Stimulated activated naive CD8-positive, alpha-beta T cell treated with anti-CD3 and anti-CD28 coated beads, Interleukin-15, Interleukin-2, amounts not matched to agents 100 ng/mL and 50 ng/mL, for 24 hours (primary cell): ENCODE measurements at regions not wholly inside any gene's neighbourhood (a gene's known extent, or its start where the extent isn't known, plus 50 kb on each side); places are given as distances from the start of the nearest gene placed in this dataset.

Experiments used
- H3K27ac Mint-ChIP-seq: one replicate; pipeline ENCODE4 v1.8.0; 2021; ENCODE audit warnings: mild to moderate bottlenecking, mixed read lengths
- H3K27me3 Mint-ChIP-seq: one replicate; pipeline ENCODE4 v1.8.0; 2021; ENCODE audit warnings: mixed read lengths
- H3K36me3 Mint-ChIP-seq: one replicate; pipeline ENCODE4 v1.8.0; 2021; ENCODE audit warnings: low read depth, mixed read lengths
- H3K4me1 Mint-ChIP-seq: one replicate; pipeline ENCODE4 v1.8.0; 2021; ENCODE audit warnings: low read depth, mixed read lengths
- H3K4me3 Mint-ChIP-seq: one replicate; pipeline ENCODE4 v1.8.0; 2021; ENCODE audit warnings: mild to moderate bottlenecking, mixed read lengths
- H3K9me3 Mint-ChIP-seq: one replicate; pipeline ENCODE4 v1.8.0; 2021; ENCODE audit warnings: mixed read lengths

GRCh38 chr9:31608881-31609280 lies 775.6 kb upstream of the ACO1 start:
- Mint-ChIP-seq H3K36me3 (no peaks in the 10 kb centered on the region), H3K9me3 (no peaks in the 10 kb centered on the region), H3K4me3 (no peak overlapping the region), H3K4me1 (peaks cover 11% of the 10 kb centered on the region), H3K27me3 (no peaks in the 10 kb centered on the region), H3K27ac (no peak overlapping the region)

GRCh38 chr9:31612336-31613030 lies 772.0 kb upstream of the ACO1 start:
- Mint-ChIP-seq H3K4me1 (peaks cover 11% of the 10 kb centered on the region), H3K27me3 (no peaks in the 10 kb centered on the region), H3K9me3 (no peaks in the 10 kb centered on the region), H3K4me3 (no peak overlapping the region), H3K27ac (no peak overlapping the region), H3K36me3 (no peaks in the 10 kb centered on the region)

GRCh38 chr9:31615966-31616365 lies 768.5 kb upstream of the ACO1 start:
- no peaks in the 10 kb centered on the region for H3K36me3 Mint-ChIP-seq
- H3K27me3 Mint-ChIP-seq = no peaks in the 10 kb centered on the region

GRCh38 chr9:31623511-31623910 lies 760.9 kb upstream of the ACO1 start:
- Mint-ChIP-seq H3K27ac (no peak overlapping the region), H3K4me3 (no peak overlapping the region), H3K4me1 (no peaks in the 10 kb centered on the region)

More at GRCh38 chr9:31615966-31616365, 768.5 kb upstream of the ACO1 start:
- Mint-ChIP-seq H3K27ac (no peak overlapping the region), H3K9me3 (no peaks in the 10 kb centered on the region), H3K4me3 (no peak overlapping the region), H3K4me1 (peaks cover 11% of the 10 kb centered on the region)

GRCh38 chr9:31629292-31629691 lies 755.2 kb upstream of the ACO1 start:
- Mint-ChIP-seq H3K4me1 (no peaks in the 10 kb centered on the region), H3K36me3 (no peaks in the 10 kb centered on the region), H3K4me3 (no peak overlapping the region), H3K27me3 (no peaks in the 10 kb centered on the region), H3K9me3 (no peaks in the 10 kb centered on the region), H3K27ac (no peak overlapping the region)

More at GRCh38 chr9:31623511-31623910, 760.9 kb upstream of the ACO1 start:
- H3K9me3 Mint-ChIP-seq = no peaks in the 10 kb centered on the region
- no peaks in the 10 kb centered on the region for H3K27me3 Mint-ChIP-seq
- H3K36me3 Mint-ChIP-seq = no peaks in the 10 kb centered on the region

GRCh38 chr9:31637265-31637664 lies 747.2 kb upstream of the ACO1 start:
- H3K27me3 Mint-ChIP-seq = no peaks in the 10 kb centered on the region
- no peak overlapping the region for H3K4me3 Mint-ChIP-seq
- no peaks in the 10 kb centered on the region for H3K36me3 Mint-ChIP-seq
- H3K27ac Mint-ChIP-seq = no peak overlapping the region
- H3K4me1 Mint-ChIP-seq = no peaks in the 10 kb centered on the region
- no peaks in the 10 kb centered on the region for H3K9me3 Mint-ChIP-seq

- Mint-ChIP-seq H3K36me3 (no peaks in the 10 kb centered on the region), H3K4me1 (no peaks in the 10 kb centered on the region), H3K27me3 (no peaks in the 10 kb centered on the region), H3K4me3 (no peak overlapping the region), H3K27ac (no peak overlapping the region), H3K9me3 (no peaks in the 10 kb centered on the region)
Measured at GRCh38 chr9:31637861-31638260, 746.6 kb upstream of the ACO1 start.

- Mint-ChIP-seq H3K9me3 (no peaks in the 10 kb centered on the region), H3K4me3 (no peak overlapping the region), H3K27ac (no peak overlapping the region), H3K4me1 (no peaks in the 10 kb centered on the region), H3K36me3 (no peaks in the 10 kb centered on the region), H3K27me3 (no peaks in the 10 kb centered on the region)
Measured at GRCh38 chr9:31639451-31639850, 745.0 kb upstream of the ACO1 start.

- peaks cover 15% of the 10 kb centered on the region for H3K4me1 Mint-ChIP-seq
- H3K36me3 Mint-ChIP-seq = no peaks in the 10 kb centered on the region
- H3K27me3 Mint-ChIP-seq = no peaks in the 10 kb centered on the region
- H3K4me3 Mint-ChIP-seq = no peak overlapping the region
- no peak overlapping the region for H3K27ac Mint-ChIP-seq
- no peaks in the 10 kb centered on the region for H3K9me3 Mint-ChIP-seq
Measured at GRCh38 chr9:31669311-31669710, 715.1 kb upstream of the ACO1 start.

GRCh38 chr9:31671011-31671410 lies 713.4 kb upstream of the ACO1 start:
- no peak overlapping the region for H3K4me3 Mint-ChIP-seq
- H3K36me3 Mint-ChIP-seq = no peaks in the 10 kb centered on the region

GRCh38 chr9:31674264-31674663 lies 710.2 kb upstream of the ACO1 start:
- Mint-ChIP-seq H3K27me3 (no peaks in the 10 kb centered on the region), H3K36me3 (no peaks in the 10 kb centered on the region), H3K4me1 (peaks cover 35% of the 10 kb centered on the region), H3K27ac (no peak overlapping the region), H3K4me3 (no peak overlapping the region), H3K9me3 (no peaks in the 10 kb centered on the region)

More at GRCh38 chr9:31671011-31671410, 713.4 kb upstream of the ACO1 start:
- Mint-ChIP-seq H3K9me3 (no peaks in the 10 kb centered on the region), H3K27ac (peak overlapping the region; percentile 21), H3K27me3 (no peaks in the 10 kb centered on the region), H3K4me1 (peaks cover 15% of the 10 kb centered on the region)

GRCh38 chr9:31677415-31677814 lies 707.0 kb upstream of the ACO1 start:
- Mint-ChIP-seq H3K9me3 (peaks cover 9% of the 10 kb centered on the region), H3K27me3 (no peaks in the 10 kb centered on the region), H3K27ac (peak overlapping the region; percentile 34), H3K4me3 (peak overlapping the region; percentile 30), H3K36me3 (no peaks in the 10 kb centered on the region), H3K4me1 (peaks cover 23% of the 10 kb centered on the region)

- H3K4me3 Mint-ChIP-seq = peak overlapping the region; percentile 30
- H3K27me3 Mint-ChIP-seq = no peaks in the 10 kb centered on the region
- no peaks in the 10 kb centered on the region for H3K36me3 Mint-ChIP-seq
- H3K4me1 Mint-ChIP-seq = peaks cover 23% of the 10 kb centered on the region
- H3K9me3 Mint-ChIP-seq = peaks cover 9% of the 10 kb centered on the region
- peak overlapping the region; percentile 34 for H3K27ac Mint-ChIP-seq
Measured at GRCh38 chr9:31677877-31678276, 706.6 kb upstream of the ACO1 start.

GRCh38 chr9:31683116-31683515 lies 701.3 kb upstream of the ACO1 start:
- peaks cover 9% of the 10 kb centered on the region for H3K9me3 Mint-ChIP-seq
- H3K27ac Mint-ChIP-seq = no peak overlapping the region
- H3K4me3 Mint-ChIP-seq = no peak overlapping the region
- no peaks in the 10 kb centered on the region for H3K27me3 Mint-ChIP-seq
- H3K36me3 Mint-ChIP-seq = no peaks in the 10 kb centered on the region
- H3K4me1 Mint-ChIP-seq = peaks cover 2% of the 10 kb centered on the region

- Mint-ChIP-seq H3K4me3 (no peak overlapping the region), H3K27me3 (no peaks in the 10 kb centered on the region), H3K9me3 (peaks cover 12% of the 10 kb centered on the region), H3K27ac (no peak overlapping the region), H3K36me3 (no peaks in the 10 kb centered on the region), H3K4me1 (peaks cover 19% of the 10 kb centered on the region)
Measured at GRCh38 chr9:31697956-31698355, 686.5 kb upstream of the ACO1 start.

- H3K4me1 Mint-ChIP-seq = peaks cover 19% of the 10 kb centered on the region
Measured at GRCh38 chr9:31699836-31700235, 684.6 kb upstream of the ACO1 start.

More at GRCh38 chr9:31699836-31700235, 684.6 kb upstream of the ACO1 start:
- Mint-ChIP-seq H3K27ac (no peak overlapping the region), H3K9me3 (peaks cover 12% of the 10 kb centered on the region), H3K36me3 (no peaks in the 10 kb centered on the region), H3K27me3 (no peaks in the 10 kb centered on the region), H3K4me3 (no peak overlapping the region)
